H9 (cell line): ENCODE measurements at regions not wholly inside any gene's neighbourhood (a gene's known extent, or its start where the extent isn't known, plus 50 kb on each side); places are given as distances from the start of the nearest gene placed in this dataset.

Experiments used
- DNase-seq: peaks from one replicate; pipeline ENCODE4 v3.0.0-alpha.2; 2017
- H2AFZ ChIP-seq: one replicate; pipeline ENCODE4 v1.6.1; 2013; ENCODE audit warnings: mild to moderate bottlenecking, low read length, control low read depth, moderate library complexity
- H2AK5ac ChIP-seq: 2 replicates; pipeline ENCODE4 v1.6.1; 2013; ENCODE audit warnings: low read length, control low read depth, mixed read lengths; ENCODE audit not compliant: insufficient read length
- H2BK120ac ChIP-seq: one replicate; pipeline ENCODE4 v1.6.1; 2013; ENCODE audit warnings: low read depth, mild to moderate bottlenecking, low read length, control low read depth, inconsistent platforms; ENCODE audit not compliant: poor library complexity, severe bottlenecking
- H2BK12ac ChIP-seq: 2 replicates; pipeline ENCODE4 v1.6.1; 2013; ENCODE audit warnings: low read length, control low read depth, mixed read lengths, low read depth; ENCODE audit not compliant: insufficient read length
- H2BK15ac ChIP-seq: 2 replicates; pipeline ENCODE4 v1.6.1; 2013; ENCODE audit warnings: low read depth, low read length, control low read depth
- H2BK20ac ChIP-seq: one replicate; pipeline ENCODE4 v1.6.1; 2013; ENCODE audit warnings: low read depth, mild to moderate bottlenecking, low read length, control low read depth, inconsistent platforms; ENCODE audit not compliant: poor library complexity, severe bottlenecking
- H2BK5ac ChIP-seq: 2 replicates; pipeline ENCODE4 v1.6.1; 2013; ENCODE audit warnings: low read length, control low read depth, mixed read lengths; ENCODE audit not compliant: insufficient read length
- H3K14ac ChIP-seq: 2 replicates; pipeline ENCODE4 v1.6.1; 2013; ENCODE audit warnings: low read length, control low read depth; ENCODE audit not compliant: insufficient read depth
- H3K18ac ChIP-seq: 2 replicates; pipeline ENCODE4 v1.6.1; 2013; ENCODE audit warnings: low read depth, mild to moderate bottlenecking, mixed read lengths, low read length, control low read depth; ENCODE audit not compliant: insufficient read length
- H3K23ac ChIP-seq: 2 replicates; pipeline ENCODE4 v1.6.1; 2013; ENCODE audit warnings: low read length, control low read depth, mixed read lengths, low read depth; ENCODE audit not compliant: insufficient read length
- H3K23me2 ChIP-seq: 2 replicates; pipeline ENCODE4 v1.6.1; 2013; ENCODE audit warnings: low read depth, mild to moderate bottlenecking, mixed read lengths, low read length, control low read depth; ENCODE audit not compliant: insufficient read length, poor library complexity, severe bottlenecking
- H3K27ac ChIP-seq: 2 replicates; pipeline ENCODE4 v1.5.1; 2013; ENCODE audit warnings: low read length, control low read depth, mixed read lengths, low read depth; ENCODE audit not compliant: insufficient read length
- H3K27me3 ChIP-seq: 2 replicates; pipeline ENCODE4 v1.6.1; 2013; ENCODE audit warnings: low read length, control low read depth, inconsistent platforms; ENCODE audit not compliant: insufficient read depth
- H3K4ac ChIP-seq: 2 replicates; pipeline ENCODE4 v1.6.1; 2013; ENCODE audit warnings: low read depth, mild to moderate bottlenecking, control low read depth, inconsistent platforms, low read length, moderate library complexity
- H3K4me1 ChIP-seq: 2 replicates; pipeline ENCODE4 v1.6.1; 2013; ENCODE audit warnings: low read length, control low read depth, inconsistent platforms; ENCODE audit not compliant: insufficient read depth
- H3K4me2 ChIP-seq: 2 replicates; pipeline ENCODE4 v1.6.1; 2013; ENCODE audit warnings: low read length, control low read depth, mixed read lengths; ENCODE audit not compliant: insufficient read length, insufficient read depth
- H3K56ac ChIP-seq: 2 replicates; pipeline ENCODE4 v1.6.1; 2013; ENCODE audit warnings: low read depth, mild to moderate bottlenecking, mixed read lengths, low read length, control low read depth; ENCODE audit not compliant: insufficient read length
- H3K79me1 ChIP-seq: 2 replicates; pipeline ENCODE4 v1.6.1; 2013; ENCODE audit warnings: low read depth, mild to moderate bottlenecking, moderate library complexity, low read length, control low read depth, inconsistent platforms; ENCODE audit not compliant: insufficient read depth, poor library complexity, severe bottlenecking
- H3K79me2 ChIP-seq: 2 replicates; pipeline ENCODE4 v1.6.1; 2013; ENCODE audit warnings: low read length, control low read depth, inconsistent platforms; ENCODE audit not compliant: insufficient read depth
- H3K9ac ChIP-seq: 2 replicates; pipeline ENCODE4 v1.6.1; 2013; ENCODE audit warnings: low read length, control low read depth, mixed read lengths; ENCODE audit not compliant: insufficient read length; ENCODE audit errors: extremely low read depth
- H3K9me3 ChIP-seq: one replicate; pipeline ENCODE4 v1.6.1; 2013; ENCODE audit warnings: low read depth, low read length, inconsistent platforms; ENCODE audit not compliant: control insufficient read depth
- H3T11ph ChIP-seq: one replicate; pipeline ENCODE4 v1.6.1; 2013; ENCODE audit warnings: mild to moderate bottlenecking, low read length, control low read depth, inconsistent platforms
- H4K20me1 ChIP-seq: one replicate; pipeline ENCODE4 v1.6.1; 2013; ENCODE audit not compliant: control insufficient read depth, insufficient read length, insufficient read depth
- H4K5ac ChIP-seq: 2 replicates; pipeline ENCODE4 v1.6.1; 2013; ENCODE audit warnings: low read depth, mild to moderate bottlenecking, mixed read lengths, low read length, control low read depth; ENCODE audit not compliant: insufficient read length
- H4K8ac ChIP-seq: replicated peaks from 2 replicates; pipeline ENCODE4 v1.6.1; 2013; ENCODE audit warnings: low read length, control low read depth, mixed read lengths, low read depth; ENCODE audit not compliant: insufficient read length
- H4K91ac ChIP-seq: 2 replicates; pipeline ENCODE4 v1.6.1; 2013; ENCODE audit warnings: low read depth, mild to moderate bottlenecking, moderate library complexity, mixed read lengths, low read length, control low read depth; ENCODE audit not compliant: insufficient read length
- H3K27ac Mint-ChIP-seq, 3 experiments: 2 replicates in 2 of 3; 3 replicates in 1 of 3; pipeline ENCODE4 v1.8.0; 2020 to 2021; ENCODE audit warnings: mixed read lengths in 3 of 3, mild to moderate bottlenecking in 1 of 3, moderate library complexity in 1 of 3
- H3K27me3 Mint-ChIP-seq: 2 replicates; pipeline ENCODE4 v1.8.0; 2021; ENCODE audit warnings: low read depth, mild to moderate bottlenecking, moderate library complexity, mixed read lengths
- H3K36me3 Mint-ChIP-seq, 3 experiments: 2 replicates in 2 of 3; 3 replicates in 1 of 3; pipeline ENCODE4 v1.8.0; 2020 to 2021; ENCODE audit warnings: low read depth in 3 of 3, mixed read lengths in 3 of 3; ENCODE audit not compliant: insufficient read depth in 1 of 3
- H3K4me1 Mint-ChIP-seq, 2 experiments: 2 replicates each; pipeline ENCODE4 v1.8.0; 2020; ENCODE audit warnings: mixed read lengths in 2 of 2
- H3K4me3 Mint-ChIP-seq, 2 experiments: 2 replicates in 1 of 2; 3 replicates in 1 of 2; pipeline ENCODE4 v1.8.0; 2020 to 2021; ENCODE audit warnings: mild to moderate bottlenecking in 2 of 2, mixed read lengths in 2 of 2, moderate library complexity in 1 of 2
- H3K9me3 Mint-ChIP-seq, 2 experiments: 2 replicates in 1 of 2; 3 replicates in 1 of 2; pipeline ENCODE4 v1.8.0; 2020; ENCODE audit warnings: mild to moderate bottlenecking in 2 of 2, mixed read lengths in 2 of 2, moderate library complexity in 1 of 2
- WGBS: extraction: QIAGEN DNeasy Blood & Tissue Kit; methylation state at CpG from one replicate; pipeline ENCODE4 v1.1.7; 2013; ENCODE audit warnings: missing lambda C conversion rate, low lambda C conversion rate, mixed read lengths; ENCODE audit not compliant: insufficient read length; ENCODE audit errors: extremely low coverage; 5-methylcytosine and 5-hydroxymethylcytosine counted together
- TF ChIP-seq, protein P1 (sequence below): fragments of 200-600 bp; sonication (generic); conservative IDR thresholded peaks from 3 replicates; pipeline ENCODE4 v1.8.0; 2021; ENCODE audit warnings: antibody characterized with exemption, mild to moderate bottlenecking

DNA sequence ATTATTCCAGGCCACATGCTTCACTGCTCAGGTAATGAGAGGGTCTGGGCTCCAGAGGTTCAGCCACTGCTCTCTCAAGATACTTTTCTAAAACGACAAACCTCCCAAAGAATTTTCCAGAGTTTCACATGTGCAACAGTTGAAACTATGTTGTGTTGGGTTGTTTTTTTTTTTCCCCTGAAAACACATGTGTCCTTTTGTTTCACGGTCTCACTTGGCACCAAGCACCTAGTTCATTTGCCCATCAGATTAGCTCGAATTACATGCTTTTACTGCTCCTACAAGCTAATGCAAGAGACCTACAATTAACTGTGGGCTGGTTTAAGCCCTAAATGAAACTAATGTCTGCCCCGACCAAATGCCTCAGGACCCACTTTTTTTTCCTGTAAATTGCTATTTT is 313.3 kb downstream of the FGFR2 start:
- Histone ChIP-seq H3K79me2 (no peaks in the 10 kb centered on the region), H3K56ac (no peak overlapping the region), H3K27ac (no peak overlapping the region), H2BK15ac (no peak overlapping the region), H3K4ac (no peak overlapping the region), H3K9me3 (no peaks in the 10 kb centered on the region), H2BK120ac (no peak overlapping the region), H3K14ac (no peak overlapping the region), H2AK5ac (no peak overlapping the region), H3K4me2 (no peak overlapping the region), H4K20me1 (no peaks in the 10 kb centered on the region), H4K8ac (no peak overlapping the region), H2BK20ac (no peak overlapping the region), H3K18ac (no peak overlapping the region), H3K27me3 (no peaks in the 10 kb centered on the region), H3K4me1 (peaks cover 26% of the 10 kb centered on the region), H2BK5ac (no peak overlapping the region), H3K23me2 (no peaks in the 10 kb centered on the region), H4K5ac (no peak overlapping the region), H3K23ac (no peak overlapping the region), H3T11ph (no peak overlapping the region), H4K91ac (no peak overlapping the region), H3K79me1 (no peaks in the 10 kb centered on the region), H2AFZ (no peak overlapping the region), H3K9ac (no peak overlapping the region), H2BK12ac (no peak overlapping the region)
- Mint-ChIP-seq H3K27ac (no peak overlapping the region; a peak in 1 of 7 replicates), H3K9me3 (no peaks in the 10 kb centered on the region), H3K27me3 (no peaks in the 10 kb centered on the region), H3K4me1 (peaks cover 48 to 54% of the 10 kb centered on the region in 2 experiments), H3K4me3 (no peak overlapping the region), H3K36me3 (no peaks in the 10 kb centered on the region)
- TF ChIP-seq, protein P1, sequence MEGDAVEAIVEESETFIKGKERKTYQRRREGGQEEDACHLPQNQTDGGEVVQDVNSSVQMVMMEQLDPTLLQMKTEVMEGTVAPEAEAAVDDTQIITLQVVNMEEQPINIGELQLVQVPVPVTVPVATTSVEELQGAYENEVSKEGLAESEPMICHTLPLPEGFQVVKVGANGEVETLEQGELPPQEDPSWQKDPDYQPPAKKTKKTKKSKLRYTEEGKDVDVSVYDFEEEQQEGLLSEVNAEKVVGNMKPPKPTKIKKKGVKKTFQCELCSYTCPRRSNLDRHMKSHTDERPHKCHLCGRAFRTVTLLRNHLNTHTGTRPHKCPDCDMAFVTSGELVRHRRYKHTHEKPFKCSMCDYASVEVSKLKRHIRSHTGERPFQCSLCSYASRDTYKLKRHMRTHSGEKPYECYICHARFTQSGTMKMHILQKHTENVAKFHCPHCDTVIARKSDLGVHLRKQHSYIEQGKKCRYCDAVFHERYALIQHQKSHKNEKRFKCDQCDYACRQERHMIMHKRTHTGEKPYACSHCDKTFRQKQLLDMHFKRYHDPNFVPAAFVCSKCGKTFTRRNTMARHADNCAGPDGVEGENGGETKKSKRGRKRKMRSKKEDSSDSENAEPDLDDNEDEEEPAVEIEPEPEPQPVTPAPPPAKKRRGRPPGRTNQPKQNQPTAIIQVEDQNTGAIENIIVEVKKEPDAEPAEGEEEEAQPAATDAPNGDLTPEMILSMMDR: no peak
- WGBS: no CpG with 5 or more reads among the region's 4 CpGs
- DNase-seq: no peak
